Stimulated activated naive CD4-positive, alpha-beta T cell (primary cell): ENCODE measurements at regions not wholly inside any gene's neighbourhood (a gene's known extent, or its start where the extent isn't known, plus 50 kb on each side); places are given as distances from the start of the nearest gene placed in this dataset.

Experiments
- DNase-seq, 6 experiments: peaks; one replicate each; lab custom pipeline; 2025; lab: John Stamatoyannopoulos, UW

- no peak for DNase-seq
Observed at GRCh38 chr3:72137865-72138861, 353.2 kb upstream of the PROK2 start.

- DNase-seq, result no peak
Observed at GRCh38 chr3:72135636-72136035, 350.7 kb upstream of the PROK2 start.

- peak in 3 of 6 experiments; percentile 4 to 14 (median 8) for DNase-seq
Observed at GRCh38 chr3:72134989-72135451, 350.1 kb upstream of the PROK2 start.

GRCh38 chr3:72133329-72134011 is 348.5 kb upstream of the PROK2 start:
- no peak for DNase-seq

GRCh38 chr3:72131899-72132298 is 347.0 kb upstream of the PROK2 start:
- no peak for DNase-seq

GRCh38 chr3:72130565-72130964 is 345.6 kb upstream of the PROK2 start:
- no peak for DNase-seq

GRCh38 chr3:72129501-72130094 is 344.6 kb upstream of the PROK2 start:
- no peak for DNase-seq

- DNase-seq, result no peak
Observed at GRCh38 chr3:72128921-72129320, 344.0 kb upstream of the PROK2 start.

GRCh38 chr3:72127844-72128243 is 342.9 kb upstream of the PROK2 start:
- no peak for DNase-seq

GRCh38 chr3:72127224-72127612 is 342.3 kb upstream of the PROK2 start:
- DNase-seq, result no peak

- DNase-seq, result no peak
Observed at GRCh38 chr3:72126441-72127223, 341.7 kb upstream of the PROK2 start.

GRCh38 chr3:72123908-72124441 is 339.0 kb upstream of the PROK2 start:
- DNase-seq, result no peak

- DNase-seq, result no peak
Observed at GRCh38 chr3:72120806-72121778, 336.1 kb upstream of the PROK2 start.

- no peak for DNase-seq
Observed at GRCh38 chr3:72120039-72120438, 335.1 kb upstream of the PROK2 start.

GRCh38 chr3:72118628-72119027 is 333.7 kb upstream of the PROK2 start:
- no peak for DNase-seq

GRCh38 chr3:72116226-72116625 is 331.3 kb upstream of the PROK2 start:
- DNase-seq, result no peak

- DNase-seq, result no peak
Observed at GRCh38 chr3:72115307-72115706, 330.4 kb upstream of the PROK2 start.

GRCh38 chr3:72114773-72115172 is 329.8 kb upstream of the PROK2 start:
- DNase-seq, result no peak

- no peak for DNase-seq
Observed at GRCh38 chr3:72113964-72114363, 329.0 kb upstream of the PROK2 start.

GRCh38 chr3:72113564-72113963 is 328.6 kb upstream of the PROK2 start:
- DNase-seq, result no peak
